HCT116 (cell line): ENCODE measurements at regions not wholly inside any gene's neighbourhood (a gene's known extent, or its start where the extent isn't known, plus 50 kb on each side); places are given as distances from the start of the nearest gene placed in this dataset.

Source experiments
- CEBPB ChIP-seq: IDR thresholded peaks from 2 replicates; pipeline ENCODE4 v1.6.1; 2012; ENCODE audit warnings: low read depth
- CTCF ChIP-seq, 3 experiments: fragments of 200-600 bp in 1 of 3; sonication (generic) in 1 of 3; IDR thresholded peaks in 2 of 3; conservative IDR thresholded peaks in 1 of 3; 2 replicates each; pipeline ENCODE4 v1.5.1; 2012 to 2017; ENCODE audit warnings: low read depth in 2 of 3, low read length in 2 of 3, antibody characterized with exemption in 1 of 3, borderline replicate concordance in 1 of 3, control low read depth in 1 of 3, mild to moderate bottlenecking in 1 of 3, mixed read lengths in 1 of 3, mixed run types in 1 of 3, moderate library complexity in 1 of 3; ENCODE audit not compliant: insufficient read depth in 1 of 3
- EZH2 ChIP-seq: fragments of 200-600 bp; sonication (generic); IDR thresholded peaks from 2 replicates; pipeline ENCODE4 v1.6.1; 2017; ENCODE audit warnings: antibody characterized with exemption, mixed run types
- EZH2phosphoT487 ChIP-seq: fragments of 200-600 bp; IDR thresholded peaks from 2 replicates; pipeline ENCODE4 v1.6.1; 2018; ENCODE audit warnings: antibody characterized with exemption, borderline replicate concordance
- POLR2A ChIP-seq: IDR thresholded peaks from 2 replicates; pipeline ENCODE4 v1.7.0; 2011; ENCODE audit warnings: borderline replicate concordance; ENCODE audit not compliant: insufficient read depth, insufficient read length; ENCODE audit errors: extremely low read depth
- POLR2AphosphoS5 ChIP-seq: IDR thresholded peaks from 2 replicates; pipeline ENCODE4 v1.6.1; 2011; ENCODE audit warnings: mild to moderate bottlenecking, low read depth, low read length, moderate library complexity
- SIN3A ChIP-seq: IDR thresholded peaks from 2 replicates; pipeline ENCODE4 v1.6.1; 2012; ENCODE audit warnings: low read depth
- SRF ChIP-seq: IDR thresholded peaks from 2 replicates; pipeline ENCODE4 v1.6.1; 2012; ENCODE audit warnings: low read depth
- ZNF274 ChIP-seq: fragments of 200-500 bp; sonication (Bioruptor generic); IDR thresholded peaks from 2 replicates; pipeline ENCODE4 v1.6.1; 2014; ENCODE audit warnings: mild to moderate bottlenecking, low read depth, low read length, inconsistent platforms

GRCh38 chr14:93861836-93862235 lies 65.3 kb upstream of the FAM181A start:
- TF ChIP-seq POLR2AphosphoS5 (no peak), EZH2phosphoT487 (no peak), SRF (no peak), EZH2 (no peak), CEBPB (no peak), ZNF274 (no peak), CTCF (IDR thresholded peaks at IDR 0.05 in 2 of 3, conservative IDR thresholded peaks at IDR 0.05 in 1 of 3; ENCODE audit: borderline replicate concordance in 1 of 3, insufficient read depth in 1 of 3, low read depth in 2 of 3, low read length in 2 of 3) (no peak), POLR2A (no peak), SIN3A (no peak)
